MCF 10A (cell line): ENCODE measurements at regions not wholly inside any gene's neighbourhood (a gene's known extent, or its start where the extent isn't known, plus 50 kb on each side); places are given as distances from the start of the nearest gene placed in this dataset.

Experiments
- BruUV-seq: library from RNA; stranded (reverse); fragments of 400-500 nt; replicated peaks from 2 replicates; lab custom pipeline; 2021; lab: Mats Ljungman, UMichigan
- CTCF ChIA-PET: fragments of 300-600 bp; sonication (Branson Sonifier 250); formaldehyde crosslinking; extraction: SDS; loops from one replicate; lab custom pipeline; 2021; ENCODE audit warnings: antibody characterized with exemption, inconsistent platforms; lab: Yijun Ruan, JAX
- POLR2A ChIA-PET: fragments of 300-600, 350-650 bp; sonication (Branson Sonifier 250); formaldehyde crosslinking; extraction: SDS; loops from one replicate; lab custom pipeline; 2020; ENCODE audit warnings: antibody characterized with exemption, inconsistent platforms; lab: Yijun Ruan, JAX
- DNase-seq: peaks from one replicate; pipeline ENCODE4 v3.0.0-alpha.2; 2018; ENCODE audit not compliant: unreplicated experiment
- H3K27ac Mint-ChIP-seq: one replicate; pipeline ENCODE4 v1.8.0; 2022; ENCODE audit warnings: mild to moderate bottlenecking, low read depth, mixed read lengths; ENCODE audit not compliant: unreplicated experiment
- H3K27me3 Mint-ChIP-seq: one replicate; pipeline ENCODE4 v1.8.0; 2022; ENCODE audit warnings: mixed read lengths; ENCODE audit not compliant: insufficient read depth, unreplicated experiment
- H3K36me3 Mint-ChIP-seq: one replicate; pipeline ENCODE4 v1.8.0; 2022; ENCODE audit warnings: mild to moderate bottlenecking, moderate library complexity, mixed read lengths; ENCODE audit not compliant: insufficient read depth, unreplicated experiment
- H3K4me1 Mint-ChIP-seq: one replicate; pipeline ENCODE4 v1.8.0; 2022; ENCODE audit warnings: mixed read lengths; ENCODE audit not compliant: insufficient read depth, unreplicated experiment
- H3K4me3 Mint-ChIP-seq: one replicate; pipeline ENCODE4 v1.8.0; 2022; ENCODE audit warnings: mild to moderate bottlenecking, moderate library complexity, mixed read lengths; ENCODE audit not compliant: unreplicated experiment
- H3K9me3 Mint-ChIP-seq: one replicate; pipeline ENCODE4 v1.8.0; 2022; ENCODE audit warnings: mixed read lengths; ENCODE audit not compliant: unreplicated experiment
- intact Hi-C: fragments of 100-400 bp; cut with micrococcal nuclease; formaldehyde crosslinking; loops from 2 replicates; pipeline ENCODE4 v1.14.1; 2022
- TF ChIP-seq, protein P1 (sequence below): fragments of 200-600 bp; IDR thresholded peaks from one replicate; pipeline ENCODE4 v1.8.0; 2022; ENCODE audit warnings: antibody characterized with exemption, mild to moderate bottlenecking; ENCODE audit not compliant: unreplicated experiment

DNA sequence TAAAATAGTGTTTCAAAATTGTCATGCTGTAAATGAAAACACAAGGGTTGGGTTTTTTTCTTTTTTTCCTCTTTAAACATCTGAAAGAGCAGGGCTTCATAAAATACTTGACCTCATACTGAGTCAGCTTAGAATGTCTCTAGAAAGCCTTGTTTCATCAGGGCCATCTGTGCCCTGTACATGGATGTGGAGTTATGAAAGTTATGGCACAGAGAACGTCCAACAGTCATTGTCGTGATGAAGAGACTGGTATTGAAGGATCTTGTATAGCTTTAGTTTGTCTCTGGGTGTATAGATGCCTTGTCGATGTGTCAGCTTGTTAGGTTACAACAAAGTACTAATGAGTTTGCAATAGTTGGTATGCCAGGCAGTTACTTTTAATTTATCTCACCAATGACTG, 127.3 kb downstream of the FAM204A start:
- Mint-ChIP-seq H3K9me3 (no peaks in the 10 kb centered on the region), H3K36me3 (no peaks in the 10 kb centered on the region), H3K4me1 (no peaks in the 10 kb centered on the region), H3K4me3 (no peak overlapping the region), H3K27ac (no peak overlapping the region), H3K27me3 (no peaks in the 10 kb centered on the region)
- POLR2A ChIA-PET, result interaction anchor here (1.1 kb wide), 2 partner anchors 10 to 43 kb away, joined by 3 to 4 read pairs; no protein-coding TSS in a partner anchor
- CTCF ChIA-PET, result interaction anchor here (0.6 to 1.1 kb wide), 2 partner anchors 11 to 766 kb away, joined by 3 read pairs; no protein-coding TSS in a partner anchor
- TF ChIP-seq, protein P1, sequence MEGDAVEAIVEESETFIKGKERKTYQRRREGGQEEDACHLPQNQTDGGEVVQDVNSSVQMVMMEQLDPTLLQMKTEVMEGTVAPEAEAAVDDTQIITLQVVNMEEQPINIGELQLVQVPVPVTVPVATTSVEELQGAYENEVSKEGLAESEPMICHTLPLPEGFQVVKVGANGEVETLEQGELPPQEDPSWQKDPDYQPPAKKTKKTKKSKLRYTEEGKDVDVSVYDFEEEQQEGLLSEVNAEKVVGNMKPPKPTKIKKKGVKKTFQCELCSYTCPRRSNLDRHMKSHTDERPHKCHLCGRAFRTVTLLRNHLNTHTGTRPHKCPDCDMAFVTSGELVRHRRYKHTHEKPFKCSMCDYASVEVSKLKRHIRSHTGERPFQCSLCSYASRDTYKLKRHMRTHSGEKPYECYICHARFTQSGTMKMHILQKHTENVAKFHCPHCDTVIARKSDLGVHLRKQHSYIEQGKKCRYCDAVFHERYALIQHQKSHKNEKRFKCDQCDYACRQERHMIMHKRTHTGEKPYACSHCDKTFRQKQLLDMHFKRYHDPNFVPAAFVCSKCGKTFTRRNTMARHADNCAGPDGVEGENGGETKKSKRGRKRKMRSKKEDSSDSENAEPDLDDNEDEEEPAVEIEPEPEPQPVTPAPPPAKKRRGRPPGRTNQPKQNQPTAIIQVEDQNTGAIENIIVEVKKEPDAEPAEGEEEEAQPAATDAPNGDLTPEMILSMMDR, result no peak
- BruUV-seq, result no TSS peak
- no peak for DNase-seq
- intact Hi-C loops, result no loop called here

DNA sequence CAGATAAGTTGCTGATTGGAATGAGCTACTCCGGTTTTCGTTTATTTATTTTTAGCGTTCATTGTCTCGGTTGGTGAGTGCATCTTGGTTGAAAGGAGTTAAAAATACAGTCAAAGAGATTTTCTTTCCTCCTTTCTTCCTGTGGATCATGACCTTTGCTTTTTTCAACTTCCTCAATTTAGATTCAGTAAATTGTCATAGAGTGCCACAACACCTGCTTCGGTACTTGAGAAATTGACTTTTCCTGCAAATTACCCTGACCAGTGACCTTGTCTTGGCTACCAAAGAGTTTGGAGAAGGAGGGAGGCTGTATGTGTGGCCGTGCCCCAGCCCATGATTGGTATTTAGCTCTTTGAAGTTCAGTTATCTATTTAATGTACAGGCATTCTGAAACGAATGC, 128.7 kb downstream of the FAM204A start:
- no peaks in the 10 kb centered on the region for H3K9me3 Mint-ChIP-seq
- H3K27me3 Mint-ChIP-seq, result no peaks in the 10 kb centered on the region
- TF ChIP-seq, protein P1, result no peak
- CTCF ChIA-PET, result interaction anchor here (0.7 kb wide), 1 partner anchor 645 kb away, joined by 3 read pairs; no protein-coding TSS in a partner anchor
- H3K4me1 Mint-ChIP-seq, result peaks cover 6% of the 10 kb centered on the region
- intact Hi-C loops, result no loop called here
- H3K27ac Mint-ChIP-seq, result no peak overlapping the region
- no peak for DNase-seq
- POLR2A ChIA-PET, result interaction anchor here (0.9 to 1.1 kb wide), 2 partner anchors 8 to 34 kb away, joined by 3 read pairs; no protein-coding TSS in a partner anchor
- no peak overlapping the region for H3K4me3 Mint-ChIP-seq
- no TSS peak for BruUV-seq
- no peaks in the 10 kb centered on the region for H3K36me3 Mint-ChIP-seq

DNA sequence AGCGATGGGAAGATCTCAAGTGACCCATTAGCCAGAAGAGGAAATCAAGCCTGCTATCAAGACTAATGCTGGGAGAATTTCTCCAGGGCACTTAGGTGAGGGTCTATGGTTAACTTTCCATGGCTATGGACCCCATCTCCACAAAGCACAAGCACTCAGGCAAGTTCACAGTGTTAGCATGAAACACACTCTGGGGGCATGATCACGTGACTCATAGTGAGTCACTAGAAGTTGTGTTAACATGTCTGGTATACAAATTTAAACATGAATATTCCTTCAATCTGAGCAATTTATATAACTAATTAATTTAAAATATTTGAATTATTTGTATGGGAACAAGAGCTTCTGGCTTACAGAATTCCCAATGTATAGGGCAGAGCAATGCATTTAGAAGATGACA, 131.8 kb downstream of the FAM204A start:
- POLR2A ChIA-PET, result no interaction called here
- TF ChIP-seq, protein P1, result no peak
- no peaks in the 10 kb centered on the region for H3K9me3 Mint-ChIP-seq
- H3K4me1 Mint-ChIP-seq, result peaks cover 6% of the 10 kb centered on the region
- no peak overlapping the region for H3K4me3 Mint-ChIP-seq
- no peak overlapping the region for H3K27ac Mint-ChIP-seq
- H3K27me3 Mint-ChIP-seq, result no peaks in the 10 kb centered on the region
- intact Hi-C loops, result no loop called here
- peak; percentile 25 for DNase-seq
- CTCF ChIA-PET, result interaction anchor here (0.6 kb wide), 1 partner anchor 760 kb away, joined by 3 read pairs; no protein-coding TSS in a partner anchor
- no TSS peak for BruUV-seq
- no peaks in the 10 kb centered on the region for H3K36me3 Mint-ChIP-seq

DNA sequence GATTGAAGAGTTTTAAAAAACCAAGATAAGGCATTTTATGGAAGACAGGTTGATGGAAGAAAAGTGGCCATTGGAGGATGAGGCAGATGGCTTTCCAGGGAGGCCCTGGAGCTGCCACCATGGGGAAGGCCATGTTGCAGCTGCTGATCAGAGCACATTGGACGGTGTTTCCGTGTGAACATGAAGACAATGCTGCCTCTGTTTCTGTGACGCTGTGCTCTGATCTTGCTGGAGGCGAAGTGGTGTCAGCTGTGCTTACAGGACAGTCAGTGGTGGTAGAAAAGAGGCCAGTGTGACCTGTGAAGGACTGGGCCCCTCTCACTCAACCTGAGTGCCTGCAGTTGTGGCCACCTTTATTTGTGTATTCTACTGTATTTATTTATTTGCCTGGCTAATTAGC, 132.9 kb downstream of the FAM204A start:
- no peak overlapping the region for H3K27ac Mint-ChIP-seq

More for the DNA sequence above, 132.9 kb downstream of the FAM204A start:
- no TSS peak for BruUV-seq
- no peak overlapping the region for H3K4me3 Mint-ChIP-seq
- H3K36me3 Mint-ChIP-seq, result no peaks in the 10 kb centered on the region
- ChIA-PET POLR2A (interaction anchor here (0.6 kb wide), 1 partner anchor 639 kb away, joined by 4 read pairs; no protein-coding TSS in a partner anchor), CTCF (interaction anchor here (1.0 kb wide), 1 partner anchor 18 kb away, joined by 3 read pairs; no protein-coding TSS in a partner anchor)
- no peak for DNase-seq
- H3K27me3 Mint-ChIP-seq, result no peaks in the 10 kb centered on the region
- TF ChIP-seq, protein P1, result no peak
- peaks cover 6% of the 10 kb centered on the region for H3K4me1 Mint-ChIP-seq
- no peaks in the 10 kb centered on the region for H3K9me3 Mint-ChIP-seq
- intact Hi-C loops, result no loop called here
